ENCODE measurements at regions not wholly inside any gene's neighbourhood (a gene's known extent, or its start where the extent isn't known, plus 50 kb on each side); places are given as distances from the start of the nearest gene placed in this dataset.

- no peaks in the 10 kb centered on the region for H3K4me1 ChIP-seq (ENCODE audit: insufficient read depth, low read length, poor library complexity, severe bottlenecking)
- no TSS peak for BruUV-seq (replicated peaks)
- TF ChIP-seq EZH2 (IDR thresholded peaks at IDR 0.05; ENCODE audit: borderline replicate concordance, low read depth, low read length, poor library complexity, severe bottlenecking) (no peak), CTCF (conservative IDR thresholded peaks at IDR 0.05; ENCODE audit: low read depth, low read length) (no peak)
- intact Hi-C loops (cut with micrococcal nuclease; ENCODE audit: unreplicated experiment) = no loop called here
- H3K9me3 ChIP-seq (ENCODE audit: low read depth, low read length, poor library complexity, severe bottlenecking) = no peaks in the 10 kb centered on the region
- H3K36me3 ChIP-seq (ENCODE audit: insufficient read depth, low read length, poor library complexity, severe bottlenecking) = no peaks in the 10 kb centered on the region
- H3K27ac ChIP-seq (ENCODE audit: low read depth, low read length, poor library complexity, severe bottlenecking) = no peak overlapping the region
- ChIA-PET POLR2A (ENCODE audit: low non-redundant PET) (no interaction called here), CTCF (no interaction called here)
- no peak overlapping the region for H3K4me3 ChIP-seq (ENCODE audit: low read depth, low read length, poor library complexity, severe bottlenecking)
- no peak for DNase-seq (ENCODE audit: low spot score)
- no peaks in the 10 kb centered on the region for H3K27me3 ChIP-seq (replicated peaks; ENCODE audit: insufficient read depth, low read depth, low read length, poor library complexity)
These were observed 80.6 kb upstream of the CARD18 start for GRCh38 chr11:105220121-105220520.

GRCh38 chr11:105219670-105220069 is 80.1 kb upstream of the CARD18 start:
- no peak for TF ChIP-seq CTCF (conservative IDR thresholded peaks at IDR 0.05; ENCODE audit: low read depth, low read length)
- TF ChIP-seq EZH2 (IDR thresholded peaks at IDR 0.05; ENCODE audit: borderline replicate concordance, low read depth, low read length, poor library complexity, severe bottlenecking) = no peak
- no peaks in the 10 kb centered on the region for H3K9me3 ChIP-seq (ENCODE audit: low read depth, low read length, poor library complexity, severe bottlenecking)
- no peak for DNase-seq (ENCODE audit: low spot score)
- ChIA-PET CTCF (no interaction called here), POLR2A (ENCODE audit: low non-redundant PET) (no interaction called here)
- H3K4me3 ChIP-seq (ENCODE audit: low read depth, low read length, poor library complexity, severe bottlenecking) = no peak overlapping the region
- intact Hi-C loops (cut with micrococcal nuclease; ENCODE audit: unreplicated experiment) = no loop called here
- no peaks in the 10 kb centered on the region for H3K36me3 ChIP-seq (ENCODE audit: insufficient read depth, low read length, poor library complexity, severe bottlenecking)
- H3K4me1 ChIP-seq (ENCODE audit: insufficient read depth, low read length, poor library complexity, severe bottlenecking) = no peaks in the 10 kb centered on the region
- H3K27me3 ChIP-seq (replicated peaks; ENCODE audit: insufficient read depth, low read depth, low read length, poor library complexity) = no peaks in the 10 kb centered on the region
- H3K27ac ChIP-seq (ENCODE audit: low read depth, low read length, poor library complexity, severe bottlenecking) = no peak overlapping the region
- no TSS peak for BruUV-seq (replicated peaks)

- ChIA-PET POLR2A (ENCODE audit: low non-redundant PET) (no interaction called here), CTCF (no interaction called here)
- no peaks in the 10 kb centered on the region for H3K9me3 ChIP-seq (ENCODE audit: low read depth, low read length, poor library complexity, severe bottlenecking)
These were observed 79.7 kb upstream of the CARD18 start for GRCh38 chr11:105219269-105219668.

More at GRCh38 chr11:105219269-105219668, 79.7 kb upstream of the CARD18 start:
- Histone ChIP-seq H3K27me3 (replicated peaks; ENCODE audit: insufficient read depth, low read depth, low read length, poor library complexity) (no peaks in the 10 kb centered on the region), H3K36me3 (ENCODE audit: insufficient read depth, low read length, poor library complexity, severe bottlenecking) (no peaks in the 10 kb centered on the region), H3K4me1 (ENCODE audit: insufficient read depth, low read length, poor library complexity, severe bottlenecking) (no peaks in the 10 kb centered on the region), H3K4me3 (ENCODE audit: low read depth, low read length, poor library complexity, severe bottlenecking) (no peak overlapping the region), H3K27ac (ENCODE audit: low read depth, low read length, poor library complexity, severe bottlenecking) (no peak overlapping the region)
- intact Hi-C loops (cut with micrococcal nuclease; ENCODE audit: unreplicated experiment) = no loop called here
- BruUV-seq (replicated peaks) = no TSS peak
- TF ChIP-seq EZH2 (IDR thresholded peaks at IDR 0.05; ENCODE audit: borderline replicate concordance, low read depth, low read length, poor library complexity, severe bottlenecking) (no peak), CTCF (conservative IDR thresholded peaks at IDR 0.05; ENCODE audit: low read depth, low read length) (peak; percentile 28; the same call in 1 of the 2 replicates)
- peak; percentile 14 for DNase-seq (ENCODE audit: low spot score)

Measured in A673 (cell line).